HepG2 (cell line): ENCODE measurements at regions not wholly inside any gene's neighbourhood (a gene's known extent, or its start where the extent isn't known, plus 50 kb on each side); places are given as distances from the start of the nearest gene placed in this dataset.

ENCODE experiments used
- ATAC-seq: fragments of 200-7000 bp; cut with Tn5 transposase; 3 replicates; pipeline ENCODE4 v1.9.1; 2020; ENCODE audit warnings: mild to moderate bottlenecking, moderate library complexity
- BruUV-seq: library from RNA; stranded (reverse); fragments of 400-500 nt; replicated peaks from 2 replicates; lab custom pipeline; 2021; lab: Mats Ljungman, UMichigan
- CTCF ChIA-PET: fragments of 300-600 bp; formaldehyde crosslinking; extraction: SDS; loops from one replicate; lab custom pipeline; 2021; ENCODE audit warnings: low total read pairs, inconsistent platforms, low intra/inter-chr PET ratio; lab: Yijun Ruan, JAX
- POLR2A ChIA-PET: fragments of 350-600 bp; sonication (Branson Sonifier 250); formaldehyde crosslinking; loops from one replicate; lab custom pipeline; 2020; ENCODE audit warnings: antibody characterized with exemption, inconsistent platforms; lab: Yijun Ruan, JAX
- DNase-seq: peaks from one replicate; pipeline ENCODE4 v3.0.0-alpha.2; 2015; ENCODE audit warnings: low spot score
- FAIRE-seq: peaks from 3 replicates; lab custom pipeline; 2011; peaks lifted over from hg19 to GRCh38; lab: Jason Lieb, UNC
- H2AFZ ChIP-seq: one replicate; pipeline ENCODE4 v1.6.1; 2011; ENCODE audit warnings: low read length, inconsistent platforms
- H3K27ac ChIP-seq: fragments of 300-600 bp; 3 replicates; pipeline ENCODE4 v1.8.0; 2011; ENCODE audit warnings: mixed run types, mild to moderate bottlenecking, mixed read lengths, low read length, inconsistent platforms; ENCODE audit not compliant: insufficient read depth; ENCODE audit errors: extremely low read length
- H3K27me3 ChIP-seq, 2 experiments: fragments of 200-600 bp in 1 of 2; 2 replicates in 1 of 2; 3 replicates in 1 of 2; pipeline versions ENCODE4 v1.6.0 to v1.8.0; 2011; ENCODE audit warnings: low read length in 2 of 2, mild to moderate bottlenecking in 2 of 2, moderate library complexity in 2 of 2, inconsistent platforms in 1 of 2; ENCODE audit not compliant: insufficient read depth in 2 of 2, control insufficient read depth in 1 of 2
- H3K36me3 ChIP-seq, 2 experiments: fragments of 200-600 bp in 1 of 2; replicated peaks in 1 of 2; 2 replicates in 1 of 2; 3 replicates in 1 of 2; pipeline versions ENCODE4 v1.5.1 to v1.8.0; 2011; ENCODE audit warnings: low read length in 2 of 2, inconsistent platforms in 1 of 2; ENCODE audit not compliant: insufficient read depth in 2 of 2, control insufficient read depth in 1 of 2
- H3K4me1 ChIP-seq: 2 replicates; pipeline ENCODE4 v1.5.1; 2012; ENCODE audit warnings: low read length, inconsistent platforms; ENCODE audit not compliant: insufficient read depth
- H3K4me2 ChIP-seq: 2 replicates; pipeline ENCODE4 v1.6.0; 2011; ENCODE audit warnings: low read depth, low read length, inconsistent platforms
- H3K4me3 ChIP-seq, 3 experiments: fragments of 200-600 bp in 1 of 3; sonication (generic), shearing (Covaris generic) in 1 of 3; replicated peaks in 1 of 3; 2 replicates each; pipeline ENCODE4 v1.5.1; 2011 to 2016; ENCODE audit warnings: low read length in 3 of 3, inconsistent platforms in 2 of 3, low read depth in 2 of 3, mild to moderate bottlenecking in 2 of 3, control low read depth in 1 of 3, mixed read lengths in 1 of 3; ENCODE audit not compliant: insufficient read depth in 1 of 3
- H3K79me2 ChIP-seq: one replicate; pipeline ENCODE4 v1.6.1; 2011; ENCODE audit warnings: low read length, inconsistent platforms; ENCODE audit not compliant: insufficient read depth
- H3K9ac ChIP-seq: 2 replicates; pipeline ENCODE4 v1.6.0; 2011; ENCODE audit warnings: mild to moderate bottlenecking, low read depth, low read length, inconsistent platforms; ENCODE audit not compliant: insufficient read depth
- H3K9me3 ChIP-seq: 2 replicates; pipeline ENCODE4 v1.5.1; 2012; ENCODE audit warnings: mild to moderate bottlenecking, low read length
- H4K20me1 ChIP-seq: 2 replicates; pipeline ENCODE4 v1.6.0; 2011; ENCODE audit warnings: inconsistent platforms, mild to moderate bottlenecking, low read length, moderate library complexity; ENCODE audit not compliant: insufficient read depth
- ASH2L ChIP-seq: fragments of 300-600, 200-600 bp; sonication (generic); IDR thresholded peaks from 2 replicates; pipeline ENCODE4 v1.7.0; 2017; ENCODE audit warnings: low read depth, mild to moderate bottlenecking, moderate library complexity, mixed read lengths, low read length; ENCODE audit not compliant: insufficient read length
- CBX2 ChIP-seq, 2 experiments: fragments of 200-600 bp in 1 of 2; sonication (generic); formaldehyde crosslinking in 1 of 2; IDR thresholded peaks; 2 replicates each; pipeline versions ENCODE4 v1.7.0 to v1.8.1; 2018 to 2022; ENCODE audit warnings: low read depth in 2 of 2, low read length in 1 of 2, mild to moderate bottlenecking in 1 of 2, missing genetic modification reagents in 1 of 2
- HES4 ChIP-seq: sonication (generic); formaldehyde crosslinking; IDR thresholded peaks from 2 replicates; pipeline ENCODE4 v1.9.0; 2021; ENCODE audit warnings: mild to moderate bottlenecking, missing genetic modification reagents, borderline replicate concordance
- NONO ChIP-seq, 2 experiments: fragments of 450-650 bp in 1 of 2; sonication (generic) in 1 of 2; formaldehyde crosslinking in 1 of 2; IDR thresholded peaks in 1 of 2; conservative IDR thresholded peaks in 1 of 2; 2 replicates each; pipeline versions ENCODE4 v1.6.1 to v1.8.0; 2017 to 2022; ENCODE audit warnings: mild to moderate bottlenecking in 1 of 2, missing genetic modification reagents in 1 of 2, moderate library complexity in 1 of 2
- ZNF136 ChIP-seq: sonication (generic); formaldehyde crosslinking; IDR thresholded peaks from 2 replicates; pipeline ENCODE4 v1.8.1; 2022; ENCODE audit warnings: low read depth, mild to moderate bottlenecking, moderate library complexity, missing genetic modification reagents
- WGBS: methylation state at CpG from one replicate; pipeline ENCODE4 v1.1.6; 2017; ENCODE audit warnings: low lambda C conversion rate; 5-methylcytosine and 5-hydroxymethylcytosine counted together
- in situ Hi-C: cut with HindIII; loops from 2 replicates; pipeline ENCODE4 v1.10.0; 2017; ENCODE audit warnings: low pct_unique_long_range_greater_than_20kb; ENCODE audit not compliant: extremely low pct_ligation_motif_present
- intact Hi-C: fragments of 100-400 bp; cut with micrococcal nuclease; formaldehyde crosslinking; loops from one replicate; pipeline ENCODE4 v1.10.0; 2022; ENCODE audit not compliant: unreplicated experiment
- TF ChIP-seq, protein P1 (sequence below): sonication (generic); formaldehyde crosslinking; IDR thresholded peaks from 2 replicates; pipeline ENCODE4 v1.8.1; 2023; ENCODE audit warnings: mild to moderate bottlenecking, missing genetic modification reagents
- TF ChIP-seq, protein P2 (sequence below): sonication (generic); formaldehyde crosslinking; IDR thresholded peaks from 2 replicates; pipeline ENCODE4 v1.5.0; 2020; ENCODE audit warnings: mild to moderate bottlenecking, missing genetic modification reagents

DNA sequence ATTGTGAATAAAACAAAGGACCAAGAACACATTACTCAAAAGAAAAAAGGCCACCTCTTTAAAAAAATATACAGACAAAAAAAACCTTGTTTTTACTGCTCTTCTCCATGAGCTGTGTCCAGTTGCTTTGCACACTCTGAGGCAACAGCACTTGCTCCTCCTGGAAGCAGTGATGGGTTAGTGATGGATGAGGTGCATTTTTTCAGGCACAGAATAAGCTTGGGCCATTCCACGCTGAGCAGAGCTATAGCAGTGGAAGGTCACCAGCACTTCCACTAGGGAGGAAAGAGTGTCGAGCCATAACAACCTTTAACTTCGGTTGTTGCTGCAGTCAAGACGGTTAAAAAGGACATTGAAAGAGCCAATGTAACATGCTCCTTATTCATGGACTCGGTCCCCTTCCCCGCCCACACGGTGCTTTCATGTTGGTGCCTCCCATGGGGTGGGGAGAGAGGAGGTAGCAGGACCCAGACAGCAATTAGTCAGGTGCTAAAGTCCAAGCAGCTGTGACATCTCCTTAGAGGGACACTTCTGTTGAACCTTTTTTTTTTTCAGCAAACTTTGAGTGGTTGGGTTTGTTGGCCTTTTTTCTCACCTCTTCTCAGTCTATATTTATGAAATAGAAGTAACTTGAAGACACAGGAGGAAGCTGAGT, 136.5 kb upstream of the ADARB2 start:
- WGBS: 0% methylated on average over 6 of the region's 7 CpGs

DNA sequence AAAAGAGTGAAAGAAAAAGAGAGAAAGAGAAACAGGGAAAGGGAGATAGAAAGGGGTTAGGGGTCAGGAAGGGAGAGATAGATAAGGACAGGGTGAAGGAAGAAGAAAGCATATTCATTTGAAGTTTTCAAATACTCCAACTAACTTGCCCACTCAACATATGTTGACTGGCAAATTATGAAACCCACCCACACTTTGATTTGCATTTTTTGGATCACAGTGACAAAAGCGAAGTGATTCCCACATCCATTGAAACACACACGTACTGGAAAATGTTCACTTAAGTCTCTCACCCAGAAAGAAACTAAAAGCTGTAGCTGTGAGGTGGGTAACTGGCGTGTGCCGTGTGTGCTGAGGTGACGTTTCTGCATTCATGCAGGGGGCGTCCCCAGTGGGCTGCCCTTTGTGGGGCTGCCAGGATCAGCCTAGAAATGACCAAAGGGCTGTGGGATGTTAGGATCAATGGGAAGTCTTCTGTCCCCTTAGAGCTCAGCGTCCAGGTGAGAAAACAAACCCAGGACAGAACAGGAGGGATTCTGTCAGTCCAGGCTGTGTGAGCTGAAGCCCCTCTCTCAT, 134.9 kb upstream of the ADARB2 start:
- no peak for FAIRE-seq
- no peak overlapping the region for H3K27ac ChIP-seq
- no peak overlapping the region for H3K9ac ChIP-seq
- ChIA-PET CTCF (no interaction called here), POLR2A (no interaction called here)
- in situ Hi-C loops (no loop called here), intact Hi-C loops (no loop called here)
- WGBS: 36% methylated on average over 2 of the region's 7 CpGs
- H3K4me2 ChIP-seq: no peak overlapping the region
- H3K4me3 ChIP-seq: no peak overlapping the region
- H3K36me3 ChIP-seq: no peaks in the 10 kb centered on the region
- no peak for DNase-seq
- H3K79me2 ChIP-seq: no peaks in the 10 kb centered on the region
- H3K9me3 ChIP-seq: no peaks in the 10 kb centered on the region
- no peaks in the 10 kb centered on the region for H4K20me1 ChIP-seq
- H3K4me1 ChIP-seq: no peaks in the 10 kb centered on the region
- no peak for ATAC-seq
- TF ChIP-seq ZNF136 (CRISPR knock-in tag): no peak
- no peak for TF ChIP-seq ASH2L
- TF ChIP-seq CBX2 (IDR thresholded peaks at IDR 0.05; ENCODE audit: low read depth, low read length): no peak
- no peak for TF ChIP-seq CBX2 (CRISPR knock-in tag; IDR thresholded peaks at IDR 0.05; ENCODE audit: low read depth)
- TF ChIP-seq NONO (IDR thresholded peaks at IDR 0.05): no peak
- TF ChIP-seq NONO (CRISPR knock-in tag; conservative IDR thresholded peaks at IDR 0.05): no peak
- no peak for TF ChIP-seq HES4 (CRISPR knock-in tag)
- TF ChIP-seq, protein P1, sequence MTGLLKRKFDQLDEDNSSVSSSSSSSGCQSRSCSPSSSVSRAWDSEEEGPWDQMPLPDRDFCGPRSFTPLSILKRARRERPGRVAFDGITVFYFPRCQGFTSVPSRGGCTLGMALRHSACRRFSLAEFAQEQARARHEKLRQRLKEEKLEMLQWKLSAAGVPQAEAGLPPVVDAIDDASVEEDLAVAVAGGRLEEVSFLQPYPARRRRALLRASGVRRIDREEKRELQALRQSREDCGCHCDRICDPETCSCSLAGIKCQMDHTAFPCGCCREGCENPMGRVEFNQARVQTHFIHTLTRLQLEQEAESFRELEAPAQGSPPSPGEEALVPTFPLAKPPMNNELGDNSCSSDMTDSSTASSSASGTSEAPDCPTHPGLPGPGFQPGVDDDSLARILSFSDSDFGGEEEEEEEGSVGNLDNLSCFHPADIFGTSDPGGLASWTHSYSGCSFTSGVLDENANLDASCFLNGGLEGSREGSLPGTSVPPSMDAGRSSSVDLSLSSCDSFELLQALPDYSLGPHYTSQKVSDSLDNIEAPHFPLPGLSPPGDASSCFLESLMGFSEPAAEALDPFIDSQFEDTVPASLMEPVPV: no peak
- no peaks in the 10 kb centered on the region for H3K27me3 ChIP-seq
- H2AFZ ChIP-seq: no peak overlapping the region
- no TSS peak for BruUV-seq

More for the DNA sequence above, 136.5 kb upstream of the ADARB2 start:
- H3K27me3 ChIP-seq: no peaks in the 10 kb centered on the region
- no peaks in the 10 kb centered on the region for H4K20me1 ChIP-seq
- no peak overlapping the region for H3K4me3 ChIP-seq
- no peaks in the 10 kb centered on the region for H3K4me1 ChIP-seq
- no TSS peak for BruUV-seq
- H3K4me2 ChIP-seq: no peak overlapping the region
- H3K79me2 ChIP-seq: no peaks in the 10 kb centered on the region
- no peak overlapping the region for H3K9ac ChIP-seq
- no peaks in the 10 kb centered on the region for H3K36me3 ChIP-seq
- CTCF ChIA-PET: no interaction called here
- intact Hi-C loops: no loop called here
- no peak overlapping the region for H2AFZ ChIP-seq
- in situ Hi-C loops: no loop called here
- DNase-seq: no peak
- POLR2A ChIA-PET: no interaction called here
- no peaks in the 10 kb centered on the region for H3K9me3 ChIP-seq
- no peak for ATAC-seq
- no peak for FAIRE-seq
- H3K27ac ChIP-seq: no peak overlapping the region
- TF ChIP-seq, protein P2, sequence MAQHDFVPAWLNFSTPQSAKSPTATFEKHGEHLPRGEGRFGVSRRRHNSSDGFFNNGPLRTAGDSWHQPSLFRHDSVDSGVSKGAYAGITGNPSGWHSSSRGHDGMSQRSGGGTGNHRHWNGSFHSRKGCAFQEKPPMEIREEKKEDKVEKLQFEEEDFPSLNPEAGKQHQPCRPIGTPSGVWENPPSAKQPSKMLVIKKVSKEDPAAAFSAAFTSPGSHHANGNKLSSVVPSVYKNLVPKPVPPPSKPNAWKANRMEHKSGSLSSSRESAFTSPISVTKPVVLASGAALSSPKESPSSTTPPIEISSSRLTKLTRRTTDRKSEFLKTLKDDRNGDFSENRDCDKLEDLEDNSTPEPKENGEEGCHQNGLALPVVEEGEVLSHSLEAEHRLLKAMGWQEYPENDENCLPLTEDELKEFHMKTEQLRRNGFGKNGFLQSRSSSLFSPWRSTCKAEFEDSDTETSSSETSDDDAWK (CRISPR knock-in tag): no peak
